MCF 10A (cell line): ENCODE measurements at regions not wholly inside any gene's neighbourhood (a gene's known extent, or its start where the extent isn't known, plus 50 kb on each side); places are given as distances from the start of the nearest gene placed in this dataset.
"Not testable (repeated sequence)": the region's sequence is repeated elsewhere in the genome, so short reads cannot be mapped to it uniquely, and the experiment has no call there.

Source experiments
- BruUV-seq: library from RNA; stranded (reverse); fragments of 400-500 nt; replicated peaks from 2 replicates; lab custom pipeline; 2021; lab: Mats Ljungman, UMichigan
- CTCF ChIA-PET: fragments of 300-600 bp; sonication (Branson Sonifier 250); formaldehyde crosslinking; extraction: SDS; loops from one replicate; lab custom pipeline; 2021; ENCODE audit warnings: antibody characterized with exemption, inconsistent platforms; lab: Yijun Ruan, JAX
- POLR2A ChIA-PET: fragments of 300-600, 350-650 bp; sonication (Branson Sonifier 250); formaldehyde crosslinking; extraction: SDS; loops from one replicate; lab custom pipeline; 2020; ENCODE audit warnings: antibody characterized with exemption, inconsistent platforms; lab: Yijun Ruan, JAX
- DNase-seq: peaks from one replicate; pipeline ENCODE4 v3.0.0-alpha.2; 2018; ENCODE audit not compliant: unreplicated experiment
- H3K27ac Mint-ChIP-seq: one replicate; pipeline ENCODE4 v1.8.0; 2022; ENCODE audit warnings: mild to moderate bottlenecking, low read depth, mixed read lengths; ENCODE audit not compliant: unreplicated experiment
- H3K27me3 Mint-ChIP-seq: one replicate; pipeline ENCODE4 v1.8.0; 2022; ENCODE audit warnings: mixed read lengths; ENCODE audit not compliant: insufficient read depth, unreplicated experiment
- H3K36me3 Mint-ChIP-seq: one replicate; pipeline ENCODE4 v1.8.0; 2022; ENCODE audit warnings: mild to moderate bottlenecking, moderate library complexity, mixed read lengths; ENCODE audit not compliant: insufficient read depth, unreplicated experiment
- H3K4me1 Mint-ChIP-seq: one replicate; pipeline ENCODE4 v1.8.0; 2022; ENCODE audit warnings: mixed read lengths; ENCODE audit not compliant: insufficient read depth, unreplicated experiment
- H3K4me3 Mint-ChIP-seq: one replicate; pipeline ENCODE4 v1.8.0; 2022; ENCODE audit warnings: mild to moderate bottlenecking, moderate library complexity, mixed read lengths; ENCODE audit not compliant: unreplicated experiment
- H3K9me3 Mint-ChIP-seq: one replicate; pipeline ENCODE4 v1.8.0; 2022; ENCODE audit warnings: mixed read lengths; ENCODE audit not compliant: unreplicated experiment
- CTCF ChIP-seq: fragments of 200-600 bp; IDR thresholded peaks from one replicate; pipeline ENCODE4 v1.8.0; 2022; ENCODE audit warnings: antibody characterized with exemption, mild to moderate bottlenecking; ENCODE audit not compliant: unreplicated experiment
- intact Hi-C: fragments of 100-400 bp; cut with micrococcal nuclease; formaldehyde crosslinking; loops from 2 replicates; pipeline ENCODE4 v1.14.1; 2022

- no TSS peak for BruUV-seq
- intact Hi-C loops = no loop called here
- no peak overlapping the region for H3K27ac Mint-ChIP-seq
- no peak for DNase-seq
- peaks cover 16% of the 10 kb centered on the region for H3K4me1 Mint-ChIP-seq
- H3K9me3 Mint-ChIP-seq = no peaks in the 10 kb centered on the region
- TF ChIP-seq CTCF = no peak
- H3K36me3 Mint-ChIP-seq = no peaks in the 10 kb centered on the region
- no peaks in the 10 kb centered on the region for H3K27me3 Mint-ChIP-seq
- H3K4me3 Mint-ChIP-seq = no peak overlapping the region
- CTCF ChIA-PET = interaction anchor here (0.6 to 0.7 kb wide), 4 partner anchors 280 to 953 kb away, joined by 3 read pairs; no protein-coding TSS in a partner anchor
- POLR2A ChIA-PET = no interaction called here
Observed at GRCh38 chr5:24162343-24162742, 482.4 kb downstream of the CDH10 start.

DNA sequence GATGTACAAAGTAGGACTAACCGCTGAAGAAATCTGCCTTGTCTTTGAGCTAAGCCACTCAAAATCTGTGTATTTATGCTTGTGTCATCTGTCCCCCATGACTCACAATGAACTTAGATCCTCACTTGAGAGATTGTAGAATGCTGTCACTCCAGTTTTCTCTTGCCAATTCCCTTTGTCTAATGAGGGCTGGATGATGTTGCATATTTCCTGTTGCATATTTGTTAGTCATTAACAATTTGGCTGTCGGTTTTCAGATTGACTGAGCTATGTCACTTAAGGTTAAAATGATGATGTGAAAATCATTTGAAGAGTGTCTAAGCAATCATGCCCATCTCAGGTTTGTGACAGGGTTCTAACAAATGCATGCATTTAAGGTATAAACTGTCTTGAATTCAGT is 481.7 kb downstream of the CDH10 start:
- peaks cover 23% of the 10 kb centered on the region for H3K4me1 Mint-ChIP-seq
- H3K9me3 Mint-ChIP-seq = no peaks in the 10 kb centered on the region
- H3K36me3 Mint-ChIP-seq = no peaks in the 10 kb centered on the region
- intact Hi-C loops = no loop called here
- POLR2A ChIA-PET = interaction anchor here (0.8 kb wide), 1 partner anchor 431 kb away, joined by 3 read pairs; no protein-coding TSS in a partner anchor
- no TSS peak for BruUV-seq
- no peaks in the 10 kb centered on the region for H3K27me3 Mint-ChIP-seq
- TF ChIP-seq CTCF = no peak
- CTCF ChIA-PET = interaction anchor here (0.7 kb wide), 1 partner anchor 10 kb away, joined by 4 read pairs; no protein-coding TSS in a partner anchor
- no peak overlapping the region for H3K4me3 Mint-ChIP-seq
- H3K27ac Mint-ChIP-seq = peak overlapping the region; percentile 9
- DNase-seq = peak; percentile 66

DNA sequence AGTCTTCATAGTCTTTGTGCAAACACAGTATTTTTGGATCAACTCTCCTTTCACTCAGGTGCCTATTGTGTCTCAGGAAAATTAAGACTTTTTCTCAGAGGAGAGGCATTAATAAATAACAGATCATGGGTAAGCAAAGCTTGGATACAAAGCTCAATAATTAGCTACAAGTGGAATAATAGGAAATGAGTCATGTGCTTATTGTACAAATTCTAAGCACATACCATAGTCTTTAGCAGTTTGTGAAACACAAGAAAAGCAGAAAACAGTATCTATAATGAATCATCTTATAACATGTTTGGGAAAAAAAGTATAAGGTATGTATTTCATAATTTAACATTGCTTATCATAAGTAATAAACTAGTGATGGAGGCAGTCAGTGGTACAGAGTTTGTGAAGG is 477.0 kb downstream of the CDH10 start:
- Mint-ChIP-seq H3K4me1 (peaks cover 15% of the 10 kb centered on the region), H3K27me3 (no peaks in the 10 kb centered on the region), H3K9me3 (no peaks in the 10 kb centered on the region), H3K36me3 (peaks cover 4% of the 10 kb centered on the region), H3K4me3 (no peak overlapping the region), H3K27ac (no peak overlapping the region)
- no TSS peak for BruUV-seq
- no peak for DNase-seq
- intact Hi-C loops = no loop called here
- ChIA-PET POLR2A (no interaction called here), CTCF (no interaction called here)
- TF ChIP-seq CTCF = no peak

DNA sequence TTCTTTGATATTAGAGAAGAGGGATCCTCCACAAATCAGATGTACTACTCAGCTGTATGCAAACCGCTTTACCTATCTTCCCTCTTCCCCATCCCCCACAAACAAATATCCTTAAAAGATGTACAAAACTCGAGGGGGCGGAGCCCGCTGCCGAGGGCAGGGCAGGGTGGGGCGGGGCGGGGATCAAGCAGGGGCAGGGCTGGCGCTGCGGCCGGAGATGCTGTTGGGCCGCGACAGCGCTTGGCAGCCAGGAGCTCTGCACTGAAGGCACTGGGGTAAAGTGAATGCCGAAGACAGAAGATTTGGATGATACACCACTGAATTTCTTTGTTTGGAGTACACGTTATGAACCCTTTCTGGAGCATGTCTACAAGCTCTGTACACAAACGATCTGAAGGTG is 474.8 kb downstream of the CDH10 start:
- BruUV-seq = no TSS peak
- intact Hi-C loops = no loop called here
- Mint-ChIP-seq H3K27me3 (no peaks in the 10 kb centered on the region), H3K27ac (no peak overlapping the region), H3K36me3 (peaks cover 4% of the 10 kb centered on the region), H3K4me3 (no peak overlapping the region), H3K9me3 (no peaks in the 10 kb centered on the region), H3K4me1 (peaks cover 9% of the 10 kb centered on the region)
- no peak for DNase-seq
- TF ChIP-seq CTCF = no peak
- ChIA-PET CTCF (no interaction called here), POLR2A (interaction anchor here (0.5 kb wide), 1 partner anchor 19 kb away, joined by 3 read pairs; no protein-coding TSS in a partner anchor)

DNA sequence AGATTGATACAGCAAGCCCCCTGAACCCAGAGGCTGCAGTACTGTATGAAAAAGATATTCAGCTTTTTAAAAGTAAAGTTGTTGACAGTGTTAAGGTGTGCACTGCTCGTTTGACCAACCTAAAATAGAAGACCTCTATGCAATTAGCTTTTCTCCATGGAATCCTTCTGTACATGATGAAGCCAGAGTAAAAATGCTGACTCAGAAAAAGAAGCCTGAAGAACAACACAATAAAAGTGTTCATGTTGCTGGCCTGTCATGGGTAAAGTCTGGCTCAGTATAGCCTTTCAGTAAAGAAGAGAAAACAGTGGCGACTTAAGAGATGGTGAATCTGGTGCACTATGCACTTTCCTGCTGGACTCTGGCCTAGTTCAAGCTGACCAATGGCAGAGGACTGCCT is 473.8 kb downstream of the CDH10 start:
- H3K27ac Mint-ChIP-seq, POLR2A ChIA-PET, H3K4me3 Mint-ChIP-seq, H3K36me3 Mint-ChIP-seq, H3K27me3 Mint-ChIP-seq, CTCF ChIA-PET, H3K4me1 Mint-ChIP-seq, DNase-seq, H3K9me3 Mint-ChIP-seq, BruUV-seq, intact Hi-C loops: not testable (repeated sequence)
